ENCODE measurements at regions not wholly inside any gene's neighbourhood (a gene's known extent, or its start where the extent isn't known, plus 50 kb on each side); places are given as distances from the start of the nearest gene placed in this dataset.
A peak's percentile ranks its signal among the peaks of the same experiment; 100 is the strongest.

DNA sequence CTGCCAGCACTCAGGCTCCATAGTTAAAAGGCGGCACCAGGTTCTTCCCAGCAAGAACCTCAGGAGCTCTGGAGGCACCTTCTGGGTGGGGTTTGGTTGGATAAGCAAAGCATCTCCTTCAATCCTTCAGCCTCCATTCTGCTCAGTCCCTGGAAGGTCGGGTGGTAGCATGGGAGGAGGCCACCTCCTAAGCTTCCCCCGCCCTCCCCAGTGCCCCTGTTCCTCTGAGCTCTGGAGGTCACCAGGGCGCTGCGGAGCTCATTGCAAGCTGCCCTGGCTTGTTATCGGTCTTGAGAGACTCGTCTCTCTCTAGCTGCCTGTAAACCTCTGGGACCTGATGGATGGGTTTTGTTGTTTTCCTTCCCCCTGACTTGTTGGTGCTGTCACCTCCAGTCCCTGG lies 124.8 kb downstream of the RPLP1 start:
- no peak for DNase-seq

DNA sequence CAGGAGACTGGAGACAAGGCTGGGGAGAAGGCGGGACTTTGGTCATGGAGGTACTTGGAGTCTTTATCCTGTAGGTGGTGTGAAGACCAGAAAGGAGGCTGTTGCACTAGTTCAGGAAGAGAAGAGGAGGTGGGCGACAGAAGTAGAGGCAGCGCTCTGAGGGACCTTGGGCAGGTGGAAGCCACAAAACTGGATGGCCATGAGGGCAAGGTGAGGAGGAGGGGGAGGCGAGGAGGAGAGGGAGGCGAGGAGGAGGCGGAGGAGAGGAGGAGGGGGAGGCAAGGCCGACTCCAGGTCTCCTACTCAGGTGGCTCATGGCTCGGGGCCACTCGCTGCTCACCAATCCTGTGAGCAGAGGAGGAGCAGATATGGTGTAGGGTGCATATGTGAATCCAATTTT lies 125.6 kb downstream of the RPLP1 start:
- DNase-seq, result no peak

DNA sequence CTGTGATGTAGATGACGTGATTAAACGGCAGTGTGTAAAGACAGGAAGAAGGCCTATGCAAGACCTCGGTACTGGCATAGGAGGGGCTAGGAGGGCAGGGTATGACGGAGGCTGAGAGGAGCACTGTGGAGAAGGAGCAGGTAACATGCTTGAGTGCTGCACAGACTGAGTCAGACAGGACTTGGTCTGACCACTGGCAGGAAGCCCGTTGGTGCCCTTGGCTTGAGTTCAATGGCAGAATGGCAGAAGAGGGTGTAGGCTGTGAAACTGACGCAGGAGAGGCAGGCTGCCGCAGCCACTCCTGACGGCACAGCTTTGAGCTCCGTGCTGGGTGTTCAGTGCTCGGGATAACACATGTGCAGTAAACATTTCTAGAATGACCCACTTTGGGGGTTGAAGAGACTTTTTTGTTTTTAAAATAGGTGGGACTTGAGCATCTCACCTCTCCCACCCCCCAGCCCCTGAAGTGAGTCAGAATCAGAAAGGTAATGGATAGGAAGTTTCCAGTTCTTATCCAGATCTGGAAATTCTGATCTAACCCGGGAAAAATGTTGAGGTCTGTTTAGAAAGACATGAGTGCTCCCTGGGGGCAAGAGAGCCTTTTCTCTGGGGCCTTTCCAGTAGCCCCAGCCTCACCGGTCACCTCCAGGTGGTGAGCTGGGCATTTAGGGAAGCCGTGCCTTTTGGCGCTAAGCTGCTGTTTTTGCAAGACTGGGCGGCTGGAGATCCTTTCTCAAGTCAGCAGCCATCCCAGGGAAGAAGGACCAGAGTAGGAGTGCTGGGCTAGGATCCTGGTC lies 126.4 kb downstream of the RPLP1 start:
- DNase-seq, result no peak

DNA sequence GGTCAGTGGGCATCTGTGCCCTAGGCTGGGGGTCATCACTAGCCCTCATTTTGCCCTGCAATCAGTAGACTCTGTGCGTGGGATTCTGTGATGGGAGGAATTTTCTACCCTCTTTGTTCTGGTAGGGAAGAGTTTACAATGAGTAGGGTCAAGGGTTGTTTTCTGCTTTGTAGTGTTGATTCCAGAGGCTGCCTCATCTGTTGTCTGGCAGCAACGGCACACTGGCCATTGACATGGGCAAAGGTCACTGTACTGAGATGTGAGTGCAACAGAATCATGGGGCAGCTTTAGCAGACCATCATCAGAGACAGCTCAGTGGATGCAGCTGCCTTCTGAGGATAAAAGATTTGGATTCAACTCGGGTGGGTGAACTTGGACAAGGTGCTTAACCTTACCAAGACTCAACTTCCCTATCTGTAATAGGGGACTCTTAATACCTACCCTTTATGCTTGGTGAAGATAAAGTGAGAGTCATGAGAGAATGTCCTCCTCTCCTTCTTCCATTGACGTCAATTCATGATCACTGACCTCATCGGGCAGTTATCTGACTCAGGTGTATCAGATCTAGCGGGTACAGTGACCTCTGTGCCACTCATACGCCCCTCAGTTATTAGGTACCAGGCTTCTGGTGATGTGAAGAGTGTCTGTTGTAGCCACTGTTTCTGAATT lies 127.5 kb downstream of the RPLP1 start:
- no peak for DNase-seq

DNA sequence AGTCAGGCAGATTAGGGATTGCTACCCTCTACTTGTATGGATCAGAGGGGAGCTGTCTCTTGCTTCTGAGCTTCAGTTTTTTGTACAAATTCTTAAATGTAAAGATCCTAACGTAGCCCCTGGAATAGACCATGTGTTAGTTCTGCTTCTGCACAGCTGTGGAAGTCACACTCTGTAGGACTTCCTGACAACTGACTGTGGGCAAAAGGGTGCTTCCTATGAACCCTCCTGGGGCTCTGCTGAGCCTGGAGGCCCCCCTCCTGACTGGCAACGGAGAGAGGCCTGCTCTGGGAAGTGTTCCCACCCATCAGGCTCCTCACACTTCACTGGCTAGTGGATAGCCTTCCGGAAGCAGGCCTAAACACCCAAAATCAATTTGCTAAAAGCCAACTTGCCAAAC lies 131.0 kb downstream of the RPLP1 start:
- no peak for DNase-seq

DNA sequence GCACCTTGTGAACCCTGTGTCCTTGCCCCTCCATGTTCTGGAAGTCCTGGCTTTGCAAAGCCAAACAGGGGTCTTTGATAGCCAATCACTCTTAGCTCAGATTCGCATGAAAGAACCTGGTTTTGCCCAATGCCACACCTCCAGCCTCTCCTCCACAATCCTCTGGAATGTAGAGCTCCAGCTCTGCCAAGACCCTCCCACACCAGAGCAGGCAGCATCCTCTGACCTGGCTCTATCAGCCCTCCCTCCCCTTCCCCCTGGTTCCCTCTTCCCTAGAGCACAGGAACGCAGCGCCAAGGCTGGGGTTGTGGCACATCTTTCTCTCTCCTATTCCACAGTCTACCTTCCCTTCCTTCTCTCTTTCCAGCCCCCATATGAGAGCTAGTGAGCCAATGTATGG lies 133.3 kb downstream of the RPLP1 start:
- no peak for DNase-seq

DNA sequence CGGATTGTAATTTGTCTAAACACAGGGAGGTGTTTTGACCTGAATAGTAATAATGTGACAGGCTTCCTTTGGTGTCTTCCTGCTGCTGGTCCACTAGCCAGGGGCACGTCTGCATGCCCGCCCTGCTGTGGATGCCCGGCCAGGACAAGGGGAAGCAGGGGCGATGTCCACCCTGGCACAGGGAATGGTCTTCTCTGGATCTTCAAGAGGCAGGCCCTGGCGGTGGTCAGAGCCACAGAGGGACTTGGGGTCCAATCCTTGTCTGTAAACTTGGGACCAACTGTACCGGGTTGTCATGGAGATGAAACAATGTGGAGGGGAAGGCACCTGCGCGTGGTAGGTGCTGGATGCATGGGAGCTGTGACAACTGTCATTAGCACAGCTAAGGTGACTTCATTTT lies 134.1 kb downstream of the RPLP1 start:
- DNase-seq, result no peak

DNA sequence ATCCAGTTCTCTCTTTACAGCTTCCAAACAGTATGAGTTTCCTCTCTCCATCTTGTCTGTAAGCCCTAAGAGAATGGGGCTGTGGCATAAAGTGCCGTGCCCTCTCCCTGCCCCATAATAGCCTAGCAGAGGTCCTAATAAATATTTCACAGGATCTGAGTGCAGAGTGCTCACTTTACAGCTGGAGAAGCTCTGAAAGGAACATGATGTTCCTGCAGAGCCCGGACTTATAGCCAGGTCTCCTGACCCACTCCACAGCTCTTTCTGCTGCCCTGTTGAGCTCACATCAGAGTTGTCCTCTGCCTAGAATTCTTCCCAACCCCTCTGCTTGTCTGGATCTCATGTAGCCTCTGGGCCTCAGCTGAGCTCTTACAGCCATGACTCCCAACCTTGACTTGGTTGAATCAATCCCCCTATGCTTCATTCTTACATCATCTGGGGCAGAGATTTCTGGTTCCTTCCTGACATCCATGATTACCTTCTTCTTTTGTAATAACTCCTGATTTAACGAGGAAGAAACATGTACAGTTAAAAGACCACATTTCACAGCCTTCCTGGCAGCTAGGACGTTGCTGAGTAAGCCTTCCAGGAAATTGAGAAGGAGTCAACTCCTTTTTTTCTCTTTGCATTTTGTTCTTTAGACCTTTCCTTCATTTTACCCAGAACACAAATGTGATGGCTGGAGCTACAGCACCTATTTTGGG lies 135.3 kb downstream of the RPLP1 start:
- no peak for DNase-seq

DNA sequence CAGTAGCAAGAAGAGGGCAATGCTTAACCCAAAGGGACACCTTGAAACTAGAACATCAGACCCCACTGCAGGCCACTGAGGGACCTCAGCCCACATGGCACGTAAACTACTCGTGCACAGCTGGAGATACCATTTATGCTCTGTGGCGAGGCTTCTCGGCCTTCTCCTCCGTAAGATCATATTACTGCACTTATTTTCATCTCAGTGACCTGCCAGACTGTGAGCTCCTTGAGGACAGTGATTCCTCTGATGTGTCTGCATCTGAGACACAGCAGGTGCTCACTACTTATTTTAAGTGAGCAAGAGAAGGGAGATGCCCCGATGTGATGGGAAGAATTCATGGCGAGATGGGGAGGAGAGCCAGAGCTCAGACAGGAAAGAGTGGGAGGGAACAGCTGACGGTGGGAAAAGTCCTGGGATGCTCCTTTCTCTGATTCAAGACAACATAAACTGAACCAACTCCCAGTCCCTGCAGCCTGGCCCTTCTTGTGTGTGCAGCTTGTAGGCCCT lies 137.6 kb downstream of the RPLP1 start:
- no peak for DNase-seq

DNA sequence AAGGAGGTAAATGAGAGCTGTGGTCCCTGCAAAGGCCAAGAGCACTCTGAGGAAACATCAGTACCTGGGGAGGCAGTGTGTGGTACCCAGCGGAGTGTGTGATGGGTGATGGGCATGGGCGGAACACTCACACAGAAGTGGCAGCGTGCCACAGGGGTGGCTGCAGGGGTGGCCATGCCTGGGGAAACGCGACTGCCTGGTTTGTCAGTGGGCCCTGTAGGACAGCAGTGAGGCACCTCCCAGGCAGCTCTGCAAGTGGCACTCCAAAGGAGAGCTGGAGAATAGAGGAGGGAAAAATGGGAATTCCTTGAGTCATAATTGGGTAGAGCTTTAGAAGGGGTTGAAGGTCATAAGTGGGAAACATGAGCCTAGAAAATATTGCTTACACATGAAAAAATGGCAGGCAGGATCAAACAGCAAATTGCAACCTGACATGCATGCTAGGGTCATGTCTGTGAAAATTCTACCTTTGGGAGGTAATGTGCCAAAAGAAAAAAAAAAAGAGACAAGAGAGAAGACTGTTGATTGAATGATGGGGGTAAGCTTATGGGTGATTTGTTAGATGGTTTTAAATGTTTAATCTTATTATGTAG lies 138.4 kb downstream of the RPLP1 start:
- DNase-seq, result no peak

DNA sequence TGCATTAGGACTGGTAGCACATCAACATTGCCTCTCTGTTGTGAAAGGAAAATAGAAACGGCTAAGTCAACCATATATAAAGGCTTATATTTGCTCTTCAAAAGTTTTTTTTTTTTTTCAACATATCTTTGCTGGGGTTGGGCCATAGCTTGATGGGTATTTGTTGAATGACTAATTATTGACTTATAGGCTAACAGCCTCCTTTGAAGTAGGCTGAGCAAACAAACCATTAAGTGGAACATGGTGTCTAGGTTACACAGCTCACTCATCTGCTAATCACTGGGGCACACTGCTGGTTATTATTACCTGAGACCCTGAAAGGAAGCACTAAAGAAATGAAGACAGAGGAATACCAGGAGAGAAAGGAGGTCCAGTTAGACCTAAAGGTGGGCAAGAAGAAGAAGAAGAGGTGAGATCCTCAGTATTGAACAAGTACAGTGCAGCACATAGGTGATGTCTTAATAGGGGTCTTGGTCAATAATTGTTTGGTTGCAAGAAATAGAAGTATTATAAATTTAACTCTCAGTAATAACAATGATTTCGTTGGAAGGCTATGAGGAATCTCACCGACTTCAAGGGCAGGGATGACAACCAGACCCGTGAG lies 139.4 kb downstream of the RPLP1 start:
- peak; percentile 65 to 73 for DNase-seq

DNA sequence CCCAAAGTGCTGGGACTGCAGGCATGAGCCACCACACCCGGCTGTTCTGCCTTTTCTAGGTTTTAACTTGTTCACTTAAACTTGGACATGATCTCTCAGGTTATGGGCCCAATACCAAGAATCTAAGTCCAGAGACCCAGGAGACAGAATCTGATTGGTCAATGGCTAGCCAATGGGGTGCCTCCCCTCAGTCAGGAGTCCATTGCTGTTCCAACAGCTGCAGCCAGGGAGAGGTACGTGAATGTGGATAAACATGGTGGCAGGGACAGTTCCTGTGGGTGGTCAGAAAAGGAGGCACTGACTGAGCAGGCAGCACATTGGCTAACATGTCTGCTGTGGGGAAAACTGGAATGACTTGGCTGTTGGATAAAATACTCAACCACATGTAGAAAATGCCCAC lies 140.3 kb downstream of the RPLP1 start:
- peak; percentile 8 to 22 for DNase-seq

DNA sequence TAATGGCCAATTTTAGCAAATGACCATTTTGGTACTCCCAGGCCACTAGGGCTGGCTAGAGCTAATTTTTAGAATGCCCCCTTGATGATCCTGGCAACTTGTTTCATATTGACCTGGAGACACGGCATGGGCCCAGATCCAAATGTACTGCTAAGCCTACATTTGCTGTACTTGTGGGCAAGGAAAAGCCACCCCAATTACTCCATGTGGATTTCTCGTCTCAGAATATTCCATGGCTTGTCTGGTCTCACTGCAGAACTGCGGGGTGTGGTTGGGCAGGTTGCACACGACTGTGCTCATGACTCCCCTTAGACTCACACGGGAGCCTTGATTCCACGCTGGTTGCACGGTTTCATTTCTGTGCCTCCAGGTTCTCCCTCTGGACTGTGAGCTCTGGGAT lies 140.9 kb downstream of the RPLP1 start:
- DNase-seq, result no peak

DNA sequence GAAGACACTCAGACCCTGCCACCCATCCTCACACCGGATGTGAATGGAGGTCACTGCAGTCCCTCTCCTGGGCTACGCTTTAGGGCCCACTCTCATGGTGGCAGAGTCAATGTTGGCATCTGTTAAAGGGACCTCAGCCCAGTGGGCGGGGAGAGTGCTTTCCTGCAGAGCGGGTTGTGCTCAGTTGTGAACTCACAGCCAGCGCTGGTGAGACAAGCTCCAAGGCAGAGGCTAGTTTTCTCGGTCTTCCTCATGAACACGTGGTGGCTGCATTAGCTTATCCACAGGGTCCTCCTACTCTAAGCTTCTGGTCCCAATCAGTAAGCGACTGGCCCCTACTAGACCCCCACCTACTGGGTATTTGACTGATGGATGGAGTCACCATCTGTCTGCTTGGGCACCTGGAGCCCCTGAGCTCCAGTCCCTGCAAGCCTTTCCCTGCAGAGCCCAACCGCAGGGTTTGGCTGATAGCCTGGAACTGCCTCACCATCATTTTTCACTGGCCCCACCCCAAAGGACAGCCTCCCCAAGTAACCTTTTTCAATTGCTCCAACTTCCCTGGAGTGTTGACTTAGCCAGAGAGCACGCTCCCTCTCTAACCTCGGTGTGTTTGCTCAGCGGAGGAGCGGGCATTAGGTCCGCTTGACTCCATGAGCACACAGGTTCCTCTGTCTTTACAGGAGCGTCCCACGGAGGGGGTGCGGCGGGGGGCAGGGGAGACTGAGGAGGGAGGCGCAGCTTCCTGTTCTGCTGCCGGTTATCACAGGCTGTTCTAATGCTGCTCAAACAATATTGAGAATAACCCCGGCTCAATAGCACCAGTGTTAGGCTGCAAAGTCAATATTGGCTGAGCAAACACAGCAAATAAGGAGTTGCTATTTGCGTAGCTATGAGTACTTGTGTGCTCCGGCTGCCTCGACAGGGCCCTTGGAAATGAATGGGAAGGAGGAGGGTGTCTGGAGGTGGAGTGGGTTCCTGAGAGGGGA lies 141.7 kb downstream of the RPLP1 start:
- peak; percentile 98 to 99 for DNase-seq

DNA sequence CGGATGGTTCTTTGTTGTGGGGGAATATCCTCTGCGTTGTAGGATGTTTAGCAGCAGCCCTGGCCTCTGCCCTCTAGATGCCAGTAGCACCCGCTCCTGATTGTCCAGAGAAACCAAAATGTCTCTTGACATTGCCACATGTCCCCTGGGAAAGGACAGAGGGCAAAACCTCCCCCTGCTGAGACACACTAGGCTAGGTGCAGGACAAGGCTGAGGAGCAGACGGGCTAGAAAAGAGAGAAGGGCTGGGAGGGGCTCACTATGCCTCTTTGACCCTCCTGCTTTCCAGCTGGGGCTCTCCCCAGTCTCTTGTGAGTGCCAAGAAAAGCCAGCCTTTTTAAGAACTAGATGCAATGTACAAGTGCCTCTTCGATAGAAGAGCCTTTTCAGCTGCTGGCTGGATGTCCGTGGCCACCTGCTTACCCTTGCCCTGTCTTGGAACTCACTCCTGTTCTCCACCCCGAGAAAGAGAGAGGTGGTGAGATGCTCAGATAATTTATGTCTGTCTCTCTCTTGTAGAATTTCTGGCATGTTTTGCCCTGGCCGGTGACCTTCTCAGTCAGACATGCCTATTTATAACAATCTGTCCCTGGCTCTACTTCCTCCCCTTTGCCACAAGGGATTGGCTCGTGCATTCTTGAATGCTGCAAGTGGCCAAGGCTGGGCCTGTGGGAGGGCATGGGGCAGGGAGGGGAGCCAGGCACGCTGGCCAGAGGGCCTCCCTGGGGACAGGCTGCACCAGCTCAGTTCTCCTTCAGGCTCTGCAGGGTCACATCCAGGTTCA lies 142.6 kb downstream of the RPLP1 start:
- DNase-seq, result peak; percentile 53 to 57

DNA sequence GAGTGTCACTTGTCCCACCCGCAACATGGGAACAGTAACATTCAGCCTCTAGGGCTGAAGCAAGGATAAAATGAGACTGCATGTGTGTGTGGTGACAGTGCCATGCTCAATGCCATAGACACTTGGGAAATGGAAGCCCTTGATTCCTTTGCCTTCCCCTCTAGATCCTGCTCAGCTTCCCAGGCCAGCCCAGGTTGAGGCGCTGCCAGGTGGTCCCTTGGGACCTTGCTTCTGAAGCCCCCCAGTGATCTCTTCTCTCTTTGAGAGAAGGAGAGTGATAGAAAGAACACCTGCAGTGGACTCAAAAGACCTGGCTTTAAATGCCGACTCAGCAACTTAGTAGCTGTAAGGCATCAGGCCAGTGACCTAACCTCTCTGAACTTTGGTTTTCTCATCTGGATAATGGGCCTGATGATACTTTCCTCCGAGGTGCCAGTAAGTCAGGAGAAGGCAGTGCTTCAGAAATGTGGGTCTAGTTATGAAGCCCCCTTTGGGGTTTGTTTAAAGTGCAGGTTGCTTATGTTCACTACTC lies 144.5 kb downstream of the RPLP1 start:
- no peak for DNase-seq

DNA sequence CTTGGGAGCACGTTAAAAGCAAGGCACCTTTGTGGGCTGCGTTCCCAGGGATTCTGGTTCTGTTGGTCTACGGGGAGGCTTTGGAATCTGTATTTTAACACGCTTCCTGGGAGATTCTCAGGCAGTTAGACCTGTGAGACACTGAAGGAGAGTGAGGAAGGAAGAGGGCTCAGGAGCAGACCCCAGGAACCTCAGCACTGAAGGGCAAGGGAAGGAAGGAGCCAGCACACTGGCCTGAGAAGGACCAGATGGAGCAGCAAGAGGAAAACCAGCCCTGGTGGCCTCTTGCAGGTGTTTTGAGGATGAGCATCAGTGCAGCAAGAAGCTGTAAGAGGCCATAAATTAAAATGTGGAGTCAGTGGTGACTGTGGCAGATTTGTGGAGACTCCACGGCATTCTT lies 146.7 kb downstream of the RPLP1 start:
- no peak for DNase-seq

DNA sequence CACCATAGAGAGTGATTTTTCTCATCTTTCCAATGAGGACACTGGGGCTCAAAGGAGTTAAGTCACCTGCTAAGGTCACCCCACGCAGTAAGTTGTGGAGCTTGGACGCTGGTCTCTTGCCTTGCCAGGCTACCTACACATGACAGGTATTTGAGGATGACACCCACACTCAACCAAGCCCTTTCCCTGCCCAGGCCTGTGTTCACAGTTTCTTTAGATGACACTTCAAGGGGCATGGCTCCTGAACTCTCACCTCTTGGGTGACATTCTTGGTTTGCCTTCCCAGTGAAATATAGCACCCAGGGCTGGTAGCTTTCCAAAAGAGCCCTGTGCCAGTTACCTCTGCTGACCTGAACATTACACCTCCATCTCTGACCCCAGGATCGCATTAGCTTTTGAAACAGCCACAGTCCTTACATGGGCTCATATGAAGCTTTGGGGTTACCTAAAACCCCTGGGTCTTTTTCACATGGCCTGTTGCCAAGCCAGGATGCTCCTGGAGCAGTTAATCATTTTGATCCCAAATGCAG lies 148.0 kb downstream of the RPLP1 start:
- DNase-seq, result no peak

DNA sequence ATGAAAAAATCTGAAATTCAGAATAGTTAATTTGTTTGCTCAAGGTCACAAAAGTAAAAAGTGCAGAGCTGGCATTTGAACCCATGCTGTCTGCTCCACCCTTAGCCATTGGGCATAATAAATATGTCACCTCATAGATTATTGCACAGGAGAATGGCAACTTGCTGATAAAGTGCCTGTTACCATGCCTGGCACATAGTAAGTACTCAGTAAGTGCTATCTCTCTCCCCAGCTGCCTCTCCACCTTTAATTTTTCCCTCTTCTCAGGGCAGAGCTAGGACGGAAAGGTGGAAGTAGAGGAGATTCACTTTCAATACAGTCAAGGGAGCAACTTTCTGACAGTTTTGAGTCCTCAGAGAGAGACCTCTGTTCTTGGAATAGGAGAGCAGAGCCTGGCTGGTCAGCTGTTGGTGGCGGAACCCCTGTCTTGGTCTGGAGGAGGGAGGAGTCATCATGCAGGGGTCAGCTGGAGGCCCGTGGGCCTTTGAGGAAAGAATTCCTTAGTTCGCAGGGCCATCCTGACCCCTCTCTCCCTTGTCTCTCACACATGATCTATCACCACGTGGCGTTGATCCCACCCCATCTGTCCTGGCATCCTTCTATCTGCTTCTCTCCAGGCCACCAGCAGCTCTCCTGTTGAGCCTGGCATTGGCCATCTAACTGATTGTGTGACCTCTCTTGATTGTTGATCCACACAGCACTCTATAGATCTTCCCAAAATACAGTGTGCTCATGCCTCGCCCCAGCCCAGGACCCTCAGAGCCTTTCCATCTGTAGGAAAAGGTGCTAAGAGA lies 149.3 kb downstream of the RPLP1 start:
- no peak for DNase-seq

Data from NCI-H526 (cell line).